Stimulated activated CD4-positive, alpha-beta T cell treated with anti-CD3 and anti-CD28 coated beads, Interleukin-4, amount 100 ng/mL, for 4 hours (primary cell): ENCODE measurements at regions not wholly inside any gene's neighbourhood (a gene's known extent, or its start where the extent isn't known, plus 50 kb on each side); places are given as distances from the start of the nearest gene placed in this dataset.

Source experiments
- DNase-seq, 2 experiments: peaks; one replicate each; pipeline ENCODE4 v3.0.0-alpha.2; 2020

DNA sequence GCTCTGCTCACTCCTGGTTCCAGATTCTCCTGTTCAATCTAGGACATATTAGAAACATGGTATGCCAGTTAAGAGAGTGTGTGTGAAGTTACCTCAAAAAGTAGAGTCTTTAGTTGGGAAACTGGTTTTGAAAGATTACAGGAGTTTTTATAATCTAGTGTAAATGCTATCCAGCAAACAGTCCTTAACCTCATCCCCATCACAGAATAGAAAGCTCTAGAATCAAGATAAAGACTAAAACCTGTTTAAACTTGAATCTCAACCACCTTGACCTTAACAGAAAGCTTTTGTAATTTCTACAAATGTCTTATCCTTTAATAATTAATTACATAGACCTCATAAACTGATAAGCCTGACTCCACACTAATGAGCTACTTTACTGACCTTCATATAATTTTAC is 1288.7 kb upstream of the SORCS1 start:
- DNase-seq: no peak

DNA sequence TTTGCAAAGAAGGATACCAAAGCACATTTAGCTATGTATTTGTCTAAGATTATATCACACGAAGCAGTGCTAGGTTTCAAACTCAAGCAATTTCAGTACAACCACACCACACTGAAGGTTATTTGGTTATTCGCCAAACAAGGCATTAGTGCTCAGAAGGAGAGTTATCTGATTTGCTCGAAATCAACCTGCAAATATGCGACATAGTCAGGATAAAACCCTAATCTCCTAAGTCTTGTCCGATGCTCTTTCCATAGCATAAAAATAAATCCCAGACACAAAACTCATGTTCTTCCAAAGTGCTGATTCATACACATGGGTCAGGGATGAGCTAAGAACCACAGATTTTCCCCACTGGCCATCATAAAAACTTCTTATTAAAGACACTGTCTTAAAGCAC is 1288.0 kb upstream of the SORCS1 start:
- DNase-seq: no peak

DNA sequence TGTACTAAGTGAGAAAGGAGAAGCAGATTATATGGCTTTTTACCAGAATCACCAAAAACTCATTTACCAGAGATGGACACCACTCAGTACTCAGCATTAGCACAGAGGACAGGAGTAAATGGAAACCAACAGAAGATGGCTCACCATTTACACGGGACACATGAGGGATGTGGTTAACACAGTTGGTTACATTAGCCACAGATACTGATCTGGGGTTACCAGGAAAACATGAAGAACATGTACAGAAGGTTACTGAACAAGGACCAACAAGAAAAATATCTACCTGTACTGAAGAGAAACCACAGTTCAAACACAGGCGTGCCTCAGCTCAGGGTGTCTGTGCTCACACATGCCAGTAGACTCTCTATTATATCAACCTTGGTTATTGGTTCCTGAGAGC is 1285.8 kb upstream of the SORCS1 start:
- DNase-seq: no peak

DNA sequence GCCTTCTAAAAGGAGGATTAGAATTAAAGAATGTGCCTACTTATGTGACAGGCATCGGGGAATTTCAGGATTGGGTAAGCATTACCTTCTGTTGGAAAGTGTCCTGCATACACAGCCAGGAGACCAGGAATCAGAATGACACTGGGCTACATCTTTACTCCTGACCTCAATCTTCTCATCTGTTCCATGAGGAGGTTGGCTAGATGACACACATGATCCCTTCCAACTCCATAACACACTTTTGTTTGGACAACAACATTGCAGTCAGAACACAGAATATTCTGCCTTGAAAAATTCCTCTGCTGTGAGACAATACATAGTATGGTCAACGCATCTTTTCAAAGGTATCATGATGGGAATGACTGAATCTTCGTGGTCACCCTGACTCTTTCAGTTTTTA is 1281.2 kb upstream of the SORCS1 start:
- no peak for DNase-seq

GRCh38 chr10:108443636-108444035 is 1279.1 kb upstream of the SORCS1 start:
- no peak for DNase-seq

DNA sequence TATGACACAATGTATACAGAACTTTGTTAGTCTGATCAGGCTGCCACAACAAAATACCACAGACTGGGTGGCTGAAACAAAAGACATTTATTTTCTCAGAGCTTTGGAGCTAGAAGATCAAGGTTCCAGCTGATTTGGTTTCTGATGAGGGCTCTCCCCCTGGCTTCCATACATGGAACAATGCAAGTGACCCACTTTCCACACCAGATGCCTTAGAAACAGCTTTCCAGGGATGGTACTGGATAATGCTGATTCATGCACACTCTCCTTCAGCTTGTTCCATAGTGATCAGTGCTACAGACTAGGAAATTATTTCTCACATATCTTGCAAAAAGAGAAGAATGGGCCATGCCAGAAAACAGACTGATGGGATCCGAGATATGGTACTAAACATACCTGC is 1274.9 kb upstream of the SORCS1 start:
- DNase-seq: no peak

DNA sequence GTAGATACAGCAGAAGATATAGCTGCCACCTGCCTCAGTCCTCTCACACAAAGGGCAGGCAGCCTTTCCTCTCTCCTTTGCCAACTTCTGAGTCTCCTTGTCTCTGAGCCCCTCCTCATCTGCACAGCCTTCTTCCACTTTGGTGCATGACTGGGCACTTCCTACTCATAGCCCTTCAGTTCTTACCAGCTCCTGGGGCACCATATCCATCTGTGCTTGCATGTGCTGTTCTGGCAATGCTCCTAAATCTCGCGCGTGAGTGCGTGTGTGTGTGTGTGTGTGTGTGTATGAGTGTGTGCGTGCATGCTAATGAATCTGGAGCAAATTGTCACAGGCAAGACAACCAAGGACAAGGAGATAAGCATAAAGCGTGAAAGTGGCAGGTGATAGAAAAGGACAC is 1271.6 kb upstream of the SORCS1 start:
- DNase-seq: no peak

- DNase-seq: no peak
Observed at GRCh38 chr10:108434559-108435252, 1270.2 kb upstream of the SORCS1 start.

DNA sequence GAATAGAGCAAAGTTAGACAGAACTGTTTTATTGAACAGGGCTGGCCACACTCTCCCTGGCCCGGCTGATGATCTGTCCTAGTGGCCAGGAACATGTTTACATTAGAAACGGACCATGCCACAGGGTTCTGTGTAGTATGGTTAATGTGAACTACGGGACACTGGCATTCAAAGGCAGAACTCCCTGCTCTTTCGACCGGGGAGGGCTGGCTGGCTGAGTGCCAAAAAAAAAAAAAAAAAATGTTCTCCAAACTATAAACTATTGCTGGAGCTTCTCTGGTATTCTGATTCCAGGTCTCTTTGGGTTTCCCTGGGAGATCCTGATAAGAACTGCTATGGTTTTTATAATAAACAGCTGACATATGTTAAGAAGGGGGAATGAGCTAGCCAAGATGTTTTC is 1262.6 kb upstream of the SORCS1 start:
- no peak for DNase-seq

GRCh38 chr10:108425283-108425964 is 1260.9 kb upstream of the SORCS1 start:
- DNase-seq: no peak

GRCh38 chr10:108424656-108425055 is 1260.2 kb upstream of the SORCS1 start:
- DNase-seq: no peak

DNA sequence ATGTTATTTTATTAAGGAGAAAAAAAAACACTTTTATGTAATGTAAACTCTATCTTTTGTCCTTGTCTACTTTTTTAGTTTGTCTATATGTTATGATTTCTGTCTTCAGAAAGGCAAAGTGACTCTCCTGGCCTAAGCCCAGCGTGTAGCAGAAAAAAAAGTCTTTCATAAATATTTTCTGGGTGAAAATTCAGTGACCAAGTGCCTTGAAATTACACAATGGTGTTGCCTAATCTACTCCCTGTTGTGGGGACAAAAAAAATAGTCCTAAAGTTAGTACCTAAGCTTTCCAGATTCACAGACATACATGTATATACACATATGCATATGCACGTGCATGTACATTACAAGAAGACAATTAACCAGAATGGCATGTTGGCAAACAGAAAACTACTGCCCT is 1257.8 kb upstream of the SORCS1 start:
- no peak for DNase-seq

- no peak for DNase-seq
Observed at GRCh38 chr10:108421266-108421665, 1256.8 kb upstream of the SORCS1 start.

DNA sequence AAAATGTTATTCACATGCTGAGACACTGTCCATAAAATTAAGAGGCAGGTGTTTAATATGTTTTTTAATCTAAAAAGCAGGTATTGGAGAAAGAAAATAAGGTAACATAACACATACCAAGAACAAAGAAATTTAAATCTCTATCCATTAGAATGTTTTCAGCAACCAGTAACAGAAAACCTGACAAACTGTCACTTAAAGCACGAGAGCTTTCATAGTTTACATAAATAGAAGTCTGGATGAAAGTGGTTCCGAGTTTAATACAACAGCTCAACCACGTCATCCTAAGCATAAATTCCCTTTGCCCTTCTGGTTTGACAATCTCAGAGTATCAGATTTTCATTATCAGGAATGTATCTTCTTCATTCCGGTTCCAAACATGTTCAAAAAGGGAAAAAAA is 1249.4 kb upstream of the SORCS1 start:
- no peak for DNase-seq

- DNase-seq: no peak
Observed at GRCh38 chr10:108412323-108412722, 1247.8 kb upstream of the SORCS1 start.

DNA sequence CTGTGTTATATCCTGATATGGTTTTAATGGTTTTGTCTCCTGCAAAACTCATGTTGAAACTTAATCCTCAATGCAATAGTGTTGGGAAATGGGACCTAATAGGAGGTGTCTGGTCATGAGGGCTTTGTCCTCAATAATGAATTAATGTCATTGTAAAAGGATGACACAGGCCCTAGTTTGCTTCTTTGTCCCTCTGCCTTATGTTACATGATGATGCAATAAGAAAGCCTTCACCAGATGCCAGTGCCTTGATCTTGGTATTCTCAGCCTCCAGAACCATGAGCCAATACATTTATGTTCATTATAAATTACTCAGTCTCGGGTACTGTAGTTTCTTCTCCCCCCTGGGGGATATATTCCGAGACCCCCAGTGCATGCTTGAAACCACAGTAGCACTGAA is 1247.4 kb upstream of the SORCS1 start:
- DNase-seq: no peak

DNA sequence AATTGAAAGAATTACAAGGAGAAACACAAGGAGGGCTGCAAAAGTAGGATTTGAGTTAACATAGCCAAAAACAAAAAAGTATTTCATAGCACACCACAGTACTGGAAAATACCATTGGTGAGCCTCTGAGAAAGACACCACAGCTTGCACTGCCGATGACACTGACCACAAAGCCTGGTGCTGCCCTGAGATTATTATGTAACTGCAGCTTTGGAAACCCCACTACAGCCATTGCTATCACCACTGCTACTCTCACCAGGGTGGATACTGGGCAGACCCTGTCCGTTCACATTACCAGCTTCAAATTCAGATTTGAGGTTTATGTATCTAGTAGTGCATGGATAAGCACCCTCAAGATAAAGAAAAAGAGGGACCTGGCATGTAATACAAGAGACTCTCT is 1246.7 kb upstream of the SORCS1 start:
- no peak for DNase-seq

- no peak for DNase-seq
Observed at GRCh38 chr10:108410236-108410635, 1245.7 kb upstream of the SORCS1 start.

GRCh38 chr10:108409306-108409705 is 1244.8 kb upstream of the SORCS1 start:
- DNase-seq: no peak

GRCh38 chr10:108404155-108404554 is 1239.6 kb upstream of the SORCS1 start:
- no peak for DNase-seq

DNA sequence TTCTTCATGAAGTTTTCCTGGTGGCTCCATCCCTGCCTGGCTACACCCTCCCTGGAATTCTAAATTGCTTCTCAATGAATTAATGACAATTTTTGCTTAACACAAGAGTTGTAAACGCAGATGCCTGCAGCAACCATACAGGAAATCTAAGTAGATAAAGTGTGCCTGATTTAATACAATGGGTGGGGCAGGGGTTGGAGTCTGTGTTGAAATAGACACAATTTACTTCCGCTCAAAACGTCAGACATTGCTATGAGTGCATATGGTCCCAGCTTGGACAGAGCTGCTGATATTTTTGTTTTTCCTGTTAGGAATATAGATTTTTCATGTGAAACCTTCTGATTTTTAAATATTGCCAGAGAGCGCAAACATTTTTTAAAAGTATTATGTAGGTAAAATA is 1235.0 kb upstream of the SORCS1 start:
- DNase-seq: no peak

GRCh38 chr10:108393089-108393488 is 1228.6 kb upstream of the SORCS1 start:
- no peak for DNase-seq

DNA sequence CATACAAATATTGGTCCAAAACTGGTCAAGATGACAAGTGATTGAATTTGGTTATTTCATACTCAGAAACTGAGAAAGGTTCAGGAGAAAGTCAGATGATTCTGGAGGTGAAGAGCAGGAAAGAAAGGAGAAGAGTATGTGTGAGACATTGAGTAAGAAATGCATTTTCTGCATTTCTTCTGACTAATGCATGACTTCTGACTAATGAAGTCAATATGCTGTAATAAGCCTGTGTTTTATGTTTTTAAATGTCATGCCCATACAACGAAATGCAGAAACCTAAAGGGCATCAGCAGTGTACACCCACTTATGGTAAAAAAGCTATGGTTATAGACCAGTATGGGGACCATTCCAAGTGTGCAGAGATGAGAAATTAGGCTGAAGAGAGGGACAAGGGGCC is 1227.8 kb upstream of the SORCS1 start:
- DNase-seq: no peak

DNA sequence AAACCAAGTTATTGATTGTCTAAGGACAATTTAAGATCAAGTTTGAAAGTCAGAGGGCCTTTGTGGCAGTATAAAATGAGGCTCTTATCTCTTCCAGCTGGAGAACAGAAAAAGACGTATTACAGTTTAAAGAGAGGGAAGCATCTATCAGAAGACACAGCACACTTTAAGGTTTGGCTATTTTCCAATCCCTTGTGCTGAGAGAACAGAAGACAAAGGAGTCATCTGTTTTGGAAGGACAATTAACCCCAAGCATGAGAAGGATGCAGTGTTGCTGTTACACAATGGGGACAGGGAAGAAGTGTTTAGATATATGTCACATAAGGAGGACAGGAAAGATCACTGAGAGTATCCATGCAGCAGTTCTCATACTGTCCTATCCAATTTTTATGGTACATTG is 1224.2 kb upstream of the SORCS1 start:
- no peak for DNase-seq

GRCh38 chr10:108385963-108386362 is 1221.5 kb upstream of the SORCS1 start:
- DNase-seq: no peak
